ENCODE measurements at regions not wholly inside any gene's neighbourhood (a gene's known extent, or its start where the extent isn't known, plus 50 kb on each side); places are given as distances from the start of the nearest gene placed in this dataset.
"Not testable (repeated sequence)": the region's sequence is repeated elsewhere in the genome, so short reads cannot be mapped to it uniquely, and the experiment has no call there.

DNA sequence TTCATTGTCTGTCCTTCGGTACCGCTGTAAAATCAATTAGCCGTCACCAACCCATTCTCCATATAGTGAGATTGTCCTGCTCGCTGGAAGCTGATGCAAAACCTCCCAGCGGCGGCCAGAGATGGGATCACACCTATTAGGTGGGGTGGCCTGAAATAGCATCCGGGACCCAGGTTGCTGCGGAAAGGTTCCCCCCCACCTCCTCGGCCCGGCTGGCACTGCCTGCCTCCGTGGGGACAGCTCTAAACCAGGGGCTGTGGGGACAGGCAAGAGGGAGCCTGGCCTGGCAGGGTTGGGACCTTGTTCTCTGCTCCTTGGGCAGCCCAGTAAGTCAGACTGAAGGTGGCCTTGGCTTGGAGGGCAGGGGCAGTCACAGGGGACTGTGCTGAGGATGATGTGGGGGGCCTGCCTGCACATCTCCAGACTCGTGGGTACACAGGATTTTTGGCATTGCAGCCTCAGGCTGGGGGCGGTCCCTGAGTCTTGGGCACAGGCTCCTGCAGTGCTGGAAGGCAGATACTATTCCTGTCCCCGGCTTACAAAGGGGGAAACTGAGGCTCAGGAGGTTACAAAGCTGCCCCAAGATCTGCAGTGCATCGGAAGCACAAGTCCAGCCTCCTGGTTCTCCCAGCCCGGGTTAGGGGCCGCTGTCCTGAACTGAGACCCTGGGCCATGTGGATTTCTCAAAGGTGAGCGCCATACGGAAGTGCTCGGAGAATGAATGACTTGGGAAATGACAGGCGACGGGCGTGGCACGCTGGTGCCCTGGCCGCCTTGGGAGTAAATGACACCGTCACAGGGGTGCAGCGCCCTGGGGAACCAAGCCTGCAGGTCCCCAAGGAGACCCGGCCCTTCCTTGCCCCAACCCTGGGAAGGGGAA is 65.6 kb downstream of the UNCX start:
- H3K36me3 ChIP-seq: no peaks in the 10 kb centered on the region
- no peaks in the 10 kb centered on the region for H3K9me3 ChIP-seq
- no peak overlapping the region for H3K4me3 ChIP-seq
- DNase-seq: no peak
- H3K27me3 ChIP-seq: no peaks in the 10 kb centered on the region

DNA sequence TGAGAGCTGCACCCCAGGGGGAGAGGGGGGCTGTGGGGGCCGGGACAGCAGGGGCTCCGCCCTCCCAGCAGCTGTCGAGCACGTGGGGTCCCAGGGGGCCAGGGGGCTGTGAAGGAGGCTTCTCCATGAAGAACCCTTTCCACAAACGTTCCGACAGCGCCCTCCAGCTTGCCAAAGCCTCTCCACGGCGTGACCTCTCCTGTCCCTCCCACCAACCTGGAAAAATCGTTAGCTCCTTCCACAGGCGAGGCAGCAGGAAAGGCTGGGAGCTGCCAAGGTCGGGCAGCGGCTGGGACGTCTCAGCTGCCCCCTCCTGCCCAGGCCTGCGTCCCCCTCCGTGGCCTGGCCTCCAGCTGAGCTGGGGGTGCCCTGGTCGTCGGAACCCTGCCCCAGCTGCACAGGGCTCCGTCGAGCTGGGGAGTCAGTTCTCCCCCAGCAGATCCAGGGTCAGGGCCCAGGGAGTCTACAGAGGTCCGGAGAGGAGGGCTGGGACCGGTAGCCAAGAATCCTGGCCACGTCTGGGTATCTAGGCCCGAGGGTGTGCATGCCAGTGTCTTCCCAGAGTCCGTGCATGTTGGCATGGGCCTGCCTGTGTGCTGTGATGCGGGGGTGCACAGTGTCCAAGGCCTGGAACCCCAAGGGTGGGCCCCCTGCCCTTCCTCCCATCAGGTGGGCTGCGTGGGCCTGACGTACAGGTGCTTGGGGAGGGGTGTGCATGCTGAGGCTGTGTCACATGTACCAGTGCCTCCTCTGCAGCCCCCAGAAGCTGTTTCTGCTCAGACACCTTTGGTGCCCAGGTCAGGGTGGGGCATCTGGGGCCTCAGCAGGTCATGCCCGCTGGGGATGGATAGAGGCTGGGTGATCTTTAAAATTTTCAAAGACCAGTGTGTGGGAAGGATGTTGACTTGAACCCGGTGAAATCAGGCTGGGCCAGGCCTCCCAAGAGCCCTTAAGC is 66.5 kb downstream of the UNCX start:
- DNase-seq: no peak
- Histone ChIP-seq H3K36me3 (no peaks in the 10 kb centered on the region), H3K4me3 (no peak overlapping the region), H3K9me3 (no peaks in the 10 kb centered on the region), H3K27me3 (no peaks in the 10 kb centered on the region)

DNA sequence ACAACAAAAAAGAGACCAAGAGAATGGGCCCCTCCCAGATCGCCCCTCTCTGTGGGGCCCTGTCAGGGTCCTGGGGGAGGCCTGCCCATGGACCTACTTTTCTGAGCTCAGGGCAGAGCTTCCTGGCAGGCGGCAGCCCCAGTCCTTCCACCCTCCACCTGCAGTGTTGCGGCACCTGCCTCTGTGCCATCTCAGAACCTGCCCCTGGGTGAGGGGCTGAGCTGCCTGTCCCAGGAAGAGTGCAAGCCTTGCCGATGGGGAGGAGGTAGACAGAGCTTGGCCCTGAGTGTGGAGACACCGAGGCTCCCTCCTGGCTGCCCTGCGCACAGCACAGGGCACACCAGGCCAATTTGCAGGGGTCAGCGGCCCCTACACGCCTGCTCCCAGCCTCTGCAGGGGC is 67.5 kb downstream of the UNCX start:
- no peaks in the 10 kb centered on the region for H3K27me3 ChIP-seq
- no peak overlapping the region for H3K4me3 ChIP-seq
- no peaks in the 10 kb centered on the region for H3K9me3 ChIP-seq
- DNase-seq: no peak
- no peaks in the 10 kb centered on the region for H3K36me3 ChIP-seq

DNA sequence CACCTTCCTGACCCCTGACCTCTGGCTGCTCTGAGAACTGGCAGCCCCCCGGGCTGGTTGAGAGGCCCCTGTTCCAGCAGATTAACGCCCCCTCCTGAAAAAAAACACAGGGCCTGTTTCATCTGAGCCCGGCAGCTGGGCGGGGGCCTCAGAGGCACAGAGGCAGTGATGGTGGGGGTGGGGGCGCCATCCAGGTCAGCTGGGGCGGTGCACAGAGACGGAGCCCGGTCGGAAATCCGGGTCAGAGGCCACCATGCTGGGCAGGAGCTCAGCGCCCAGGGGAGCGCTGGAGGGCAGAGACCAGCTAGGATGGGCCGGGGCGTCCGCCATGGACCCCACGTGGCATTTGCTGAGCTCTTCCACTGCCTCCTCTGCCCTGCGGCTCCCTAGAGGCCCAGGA is 68.0 kb downstream of the UNCX start:
- no peak for DNase-seq
- H3K27me3 ChIP-seq: no peaks in the 10 kb centered on the region
- no peaks in the 10 kb centered on the region for H3K9me3 ChIP-seq
- no peaks in the 10 kb centered on the region for H3K36me3 ChIP-seq
- H3K4me3 ChIP-seq: no peak overlapping the region

DNA sequence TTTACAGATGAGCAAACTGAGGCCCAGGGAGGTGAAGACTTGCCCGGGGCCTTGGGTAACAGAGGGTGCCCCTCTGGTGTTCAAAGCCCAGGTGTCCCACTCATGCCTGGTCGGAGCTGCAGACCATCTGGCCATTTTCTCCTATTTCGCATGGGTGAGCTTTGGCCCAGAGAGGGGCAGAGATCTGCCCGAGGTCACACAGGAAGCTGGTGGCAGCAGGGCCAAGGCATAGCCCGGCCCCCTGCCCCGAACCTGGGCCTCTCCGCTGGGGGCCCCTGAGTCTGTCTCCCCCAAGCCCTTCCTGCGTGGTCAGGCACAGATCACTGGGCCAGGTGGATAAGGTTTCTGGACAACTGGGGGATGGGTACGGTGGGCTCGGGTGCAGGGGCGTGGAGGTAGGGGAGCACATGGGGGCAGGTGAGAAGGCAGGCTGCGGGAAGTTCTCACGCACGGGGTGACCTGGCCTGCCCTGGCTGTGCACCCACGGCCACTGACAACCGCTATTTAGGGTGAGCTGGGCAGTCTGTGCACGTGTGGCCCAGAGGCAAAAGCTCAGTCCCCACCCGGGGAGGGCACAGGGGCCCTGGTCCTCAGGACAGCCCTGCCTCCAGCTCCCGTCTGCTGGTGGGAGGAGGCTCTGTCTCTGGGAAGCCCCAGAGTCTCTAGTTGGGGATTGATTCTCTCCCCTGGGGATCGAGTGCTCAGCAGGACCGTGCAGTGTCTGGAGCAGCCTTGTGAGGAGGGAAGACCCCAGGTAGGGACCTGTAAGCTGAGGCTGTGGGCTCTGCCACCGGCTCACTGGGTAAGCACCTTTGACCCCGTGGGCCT is 68.6 kb downstream of the UNCX start:
- H3K9me3 ChIP-seq: no peaks in the 10 kb centered on the region
- no peak overlapping the region for H3K4me3 ChIP-seq
- no peak for DNase-seq
- H3K36me3 ChIP-seq: no peaks in the 10 kb centered on the region
- no peaks in the 10 kb centered on the region for H3K27me3 ChIP-seq

DNA sequence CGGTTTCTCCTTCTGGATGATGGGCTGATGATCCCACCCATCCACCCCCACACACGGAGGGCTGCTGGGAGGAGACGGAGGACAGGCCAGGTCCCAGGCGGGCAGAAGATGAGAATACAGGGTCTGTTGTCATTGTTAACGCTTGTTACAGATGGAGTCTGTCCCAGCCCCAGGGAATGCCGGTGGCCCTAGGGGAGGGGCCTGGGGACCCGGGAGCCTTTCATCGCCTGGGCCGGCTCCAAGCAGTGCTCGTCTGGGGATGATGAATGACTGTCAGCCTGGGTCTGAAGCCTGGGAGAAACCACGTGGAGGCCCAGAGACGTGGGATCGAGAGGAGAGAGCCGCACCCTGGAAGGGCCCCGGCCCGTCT is 69.2 kb downstream of the UNCX start:
- H3K27me3 ChIP-seq: no peaks in the 10 kb centered on the region
- no peaks in the 10 kb centered on the region for H3K36me3 ChIP-seq
- H3K4me3 ChIP-seq: no peak overlapping the region
- no peak for DNase-seq
- H3K9me3 ChIP-seq: no peaks in the 10 kb centered on the region

DNA sequence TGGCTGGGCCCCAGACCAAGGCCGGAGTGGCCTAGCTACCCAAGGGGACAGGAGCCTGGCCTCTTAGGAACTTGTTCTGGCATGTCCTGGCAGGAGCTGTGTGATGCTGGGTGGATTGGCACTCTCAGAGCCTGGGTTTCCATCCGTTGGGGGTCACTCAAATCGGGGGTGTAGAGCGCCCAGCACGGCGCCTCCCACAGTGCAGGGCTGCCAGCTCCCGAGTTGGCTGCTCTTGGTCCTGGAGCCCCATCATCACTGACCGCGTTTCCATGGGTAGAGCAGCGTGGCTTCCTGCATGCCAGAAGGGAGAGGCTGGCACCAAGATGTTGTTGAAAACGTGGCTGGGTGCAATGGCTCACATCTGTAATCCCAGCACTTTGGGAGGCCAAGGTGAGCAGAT is 70.3 kb downstream of the UNCX start:
- Histone ChIP-seq H3K36me3 (no peaks in the 10 kb centered on the region), H3K9me3 (no peaks in the 10 kb centered on the region)
- DNase-seq: no peak

DNA sequence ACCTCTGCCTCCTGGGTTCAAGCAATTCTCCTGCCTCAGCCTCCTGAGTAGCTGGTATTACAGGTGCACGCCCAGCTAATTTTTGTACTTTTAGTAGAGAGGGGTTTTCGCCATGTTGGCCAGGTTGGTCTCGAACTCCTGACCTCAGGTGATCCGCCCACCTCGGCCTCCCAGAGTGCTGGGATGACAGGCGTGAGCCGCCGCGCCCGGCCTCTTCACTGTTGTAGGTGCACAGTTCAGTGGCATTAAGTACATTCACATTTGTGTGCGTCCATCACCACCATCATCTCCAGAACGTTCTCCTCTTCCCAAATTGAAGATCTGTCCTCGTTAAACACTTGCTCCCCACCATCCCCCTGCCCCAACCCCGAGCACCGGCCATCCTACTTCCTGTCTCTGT is 71.3 kb downstream of the UNCX start:
- not testable (repeated sequence) for H3K4me3 ChIP-seq, DNase-seq, H3K9me3 ChIP-seq, H3K27me3 ChIP-seq, H3K36me3 ChIP-seq

More for the DNA sequence above, 70.3 kb downstream of the UNCX start:
- H3K27me3 ChIP-seq: no peaks in the 10 kb centered on the region
- no peak overlapping the region for H3K4me3 ChIP-seq

DNA sequence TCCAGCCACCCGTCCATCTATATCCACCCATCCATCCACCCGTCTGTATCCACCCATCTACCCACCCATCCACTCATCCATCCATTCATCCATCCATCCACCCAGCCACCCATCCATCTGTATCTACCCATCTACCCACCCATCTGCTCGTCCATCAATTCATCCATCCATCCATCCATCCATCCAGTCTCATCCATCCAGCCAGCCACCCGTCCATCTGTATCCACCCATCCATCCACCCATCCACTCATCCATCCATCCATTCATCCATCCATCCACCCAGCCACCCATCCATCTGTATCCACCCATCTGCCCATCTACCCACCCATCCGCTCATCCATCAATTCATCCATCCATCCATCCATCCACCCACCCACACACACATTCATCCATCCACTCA is 73.2 kb downstream of the UNCX start:
- Histone ChIP-seq H3K9me3 (no peaks in the 10 kb centered on the region), H3K27me3 (no peaks in the 10 kb centered on the region), H3K36me3 (no peaks in the 10 kb centered on the region), H3K4me3 (no peak overlapping the region)
- no peak for DNase-seq

DNA sequence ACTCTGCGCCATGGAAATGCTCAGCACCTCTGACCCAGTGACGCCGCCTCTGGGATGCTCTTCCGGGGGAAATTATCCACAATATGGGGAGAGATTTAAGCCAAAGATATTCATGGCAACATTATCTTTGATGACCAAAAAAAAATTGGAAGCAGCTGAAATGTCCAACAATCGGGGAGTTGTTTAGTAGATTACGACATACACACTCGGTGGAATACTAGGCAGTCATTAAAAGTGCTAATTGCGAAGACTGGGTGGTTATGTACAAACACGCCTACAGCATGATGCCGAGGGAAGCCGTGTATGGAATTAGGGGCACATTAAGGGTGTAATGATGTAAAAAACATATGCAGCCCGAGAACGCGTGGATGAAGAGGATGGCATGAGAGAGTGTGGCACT is 75.2 kb downstream of the UNCX start:
- no peak for DNase-seq
- no peaks in the 10 kb centered on the region for H3K36me3 ChIP-seq
- H3K4me3 ChIP-seq: no peak overlapping the region
- no peaks in the 10 kb centered on the region for H3K27me3 ChIP-seq
- H3K9me3 ChIP-seq: no peaks in the 10 kb centered on the region

DNA sequence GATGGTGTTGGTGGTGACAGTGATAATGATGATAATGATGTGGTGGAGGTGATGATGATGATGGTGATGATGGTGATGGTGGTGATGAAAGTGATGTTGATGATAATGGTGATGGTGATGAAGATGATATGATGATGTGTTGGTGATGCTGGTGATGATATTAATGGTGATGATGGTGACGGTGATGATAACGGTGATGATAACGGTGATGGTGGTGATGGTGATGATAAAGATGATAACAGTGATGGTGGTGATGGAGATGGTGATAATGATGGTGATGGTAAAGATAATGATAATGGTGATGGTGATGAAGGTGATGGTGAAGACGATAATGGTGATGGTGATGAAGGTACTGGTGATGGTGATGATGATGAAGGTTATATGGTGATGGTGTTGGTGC is 76.6 kb downstream of the UNCX start:
- H3K4me3 ChIP-seq: no peak overlapping the region
- H3K36me3 ChIP-seq: no peaks in the 10 kb centered on the region
- no peak for DNase-seq
- H3K9me3 ChIP-seq: no peaks in the 10 kb centered on the region
- H3K27me3 ChIP-seq: no peaks in the 10 kb centered on the region

DNA sequence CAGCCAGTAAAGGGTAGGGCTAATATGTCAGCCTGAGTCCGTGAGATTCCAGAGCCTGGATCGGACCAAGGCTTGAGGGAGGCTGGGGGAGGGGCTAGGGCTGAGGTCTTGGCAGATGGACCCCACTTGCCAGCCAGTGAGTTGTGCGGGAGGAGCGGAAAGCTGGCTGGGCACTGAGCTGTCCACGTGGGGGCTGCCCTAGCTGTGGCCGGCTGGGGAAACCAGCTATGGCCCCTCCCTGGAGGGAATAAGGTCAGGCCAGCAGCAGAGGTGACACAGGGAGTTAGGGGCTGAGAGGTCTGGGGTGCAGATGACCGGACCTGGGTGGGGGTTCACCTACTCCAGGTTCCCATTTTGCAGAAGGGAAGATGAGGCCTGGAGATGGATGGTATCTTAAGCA is 77.3 kb downstream of the UNCX start:
- Histone ChIP-seq H3K9me3 (no peaks in the 10 kb centered on the region), H3K27me3 (no peaks in the 10 kb centered on the region), H3K36me3 (no peaks in the 10 kb centered on the region), H3K4me3 (no peak overlapping the region)
- no peak for DNase-seq

DNA sequence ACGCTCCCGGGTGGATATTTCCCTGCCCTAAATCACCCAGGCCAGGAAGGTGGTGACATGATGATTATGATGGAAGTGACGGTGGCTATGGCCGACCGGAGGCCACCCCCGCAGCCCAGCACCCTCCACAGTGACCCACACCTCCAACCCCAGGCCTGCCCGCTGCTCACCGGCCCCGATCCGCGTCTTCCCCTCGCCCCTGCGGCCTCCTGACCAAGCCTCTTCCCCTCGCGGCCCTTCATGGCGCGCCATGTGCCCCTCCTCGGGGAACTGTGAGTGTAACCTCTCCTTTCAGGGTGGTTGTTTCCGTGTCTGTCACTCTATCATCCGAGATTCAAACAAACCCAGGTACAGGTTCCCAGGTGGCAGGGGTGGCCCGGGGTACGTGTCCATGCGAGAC is 78.3 kb downstream of the UNCX start:
- no peaks in the 10 kb centered on the region for H3K27me3 ChIP-seq
- no peak for DNase-seq

DNA sequence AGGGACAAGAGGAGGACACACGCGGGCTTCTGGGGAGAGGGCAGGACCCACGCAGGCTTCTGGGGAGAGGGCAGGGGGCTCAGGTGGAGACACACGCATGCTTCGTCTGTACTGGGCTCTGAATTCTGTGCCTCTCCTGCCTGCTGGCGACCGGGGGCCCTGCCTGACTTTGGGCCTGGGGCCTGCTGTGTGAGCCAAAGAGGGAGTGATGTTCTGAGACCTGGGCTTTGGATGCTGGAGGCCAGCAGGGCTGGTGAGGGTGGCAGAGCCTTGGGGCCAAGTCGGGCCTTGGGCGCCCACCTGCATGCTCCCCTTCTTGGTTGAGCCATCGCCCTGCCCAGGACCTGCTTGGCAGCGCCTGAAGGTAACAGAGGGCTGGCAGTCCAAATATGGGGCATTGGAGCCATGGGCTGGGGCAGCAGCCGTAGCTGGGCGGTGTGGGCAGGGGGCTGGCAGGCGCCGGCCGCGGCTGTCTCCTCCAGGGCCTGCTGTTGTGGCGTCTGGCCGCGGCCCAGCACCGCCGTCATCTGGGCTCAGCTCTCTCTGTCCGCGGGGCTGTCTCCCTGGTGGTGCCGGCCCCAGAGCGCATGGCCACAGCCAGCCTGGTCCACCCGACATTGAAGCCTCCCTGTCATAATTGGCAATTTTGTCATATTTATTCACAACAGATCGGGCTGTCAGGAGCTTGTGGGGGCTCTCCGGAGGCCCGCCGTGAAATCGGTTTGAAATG is 78.9 kb downstream of the UNCX start:
- no peak for DNase-seq
- H3K27me3 ChIP-seq: no peaks in the 10 kb centered on the region
- H3K36me3 ChIP-seq: no peaks in the 10 kb centered on the region
- no peaks in the 10 kb centered on the region for H3K9me3 ChIP-seq
- no peak overlapping the region for H3K4me3 ChIP-seq

More for the DNA sequence above, 78.3 kb downstream of the UNCX start:
- H3K4me3 ChIP-seq: no peak overlapping the region
- H3K36me3 ChIP-seq: no peaks in the 10 kb centered on the region
- H3K9me3 ChIP-seq: no peaks in the 10 kb centered on the region

DNA sequence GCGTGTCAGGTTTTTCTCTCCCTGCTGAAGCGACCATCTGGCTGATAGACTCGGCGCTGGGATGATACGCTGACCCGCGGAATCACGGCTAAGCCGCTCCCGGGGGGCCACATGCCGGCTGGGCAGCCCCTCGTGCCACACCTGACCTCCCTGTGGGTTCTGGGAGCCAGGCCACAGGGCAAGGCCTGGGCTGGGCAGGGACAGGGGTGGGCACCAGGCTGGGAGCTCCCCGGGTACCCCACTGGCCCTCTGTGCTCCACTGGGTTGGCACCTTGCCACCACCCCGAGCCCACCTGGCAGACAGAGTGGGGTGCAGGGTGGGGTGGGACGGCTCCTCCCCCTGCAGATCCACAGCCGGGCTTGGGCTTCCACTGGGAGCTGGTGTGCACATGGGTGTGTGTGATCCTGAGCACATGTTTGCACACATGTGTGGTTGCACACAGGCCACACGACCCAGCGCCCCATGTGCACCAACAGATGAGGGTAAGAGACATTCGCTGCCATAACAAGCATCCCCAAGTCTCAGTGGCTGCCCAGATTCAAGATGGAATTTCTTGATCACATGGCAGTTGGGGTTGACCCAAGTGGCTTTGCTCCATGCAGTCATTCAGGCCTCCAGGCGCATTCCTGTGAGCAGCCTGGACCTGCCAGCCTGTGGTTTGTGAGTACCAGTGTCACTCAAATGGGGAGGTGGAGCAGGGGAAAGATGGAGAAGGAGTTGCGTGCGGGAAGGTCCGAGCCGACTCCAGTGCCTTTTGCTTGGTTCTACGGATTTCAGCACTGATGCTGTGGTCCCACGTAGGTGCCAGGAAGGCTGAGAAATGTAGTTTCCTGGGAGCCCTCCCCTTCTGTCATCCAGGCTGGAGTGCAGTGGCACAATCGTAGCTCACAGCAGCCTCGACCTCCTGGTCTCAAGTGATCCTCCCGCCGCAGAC is 79.7 kb downstream of the UNCX start:
- Histone ChIP-seq H3K27me3 (no peaks in the 10 kb centered on the region), H3K36me3 (no peaks in the 10 kb centered on the region), H3K9me3 (no peaks in the 10 kb centered on the region), H3K4me3 (no peak overlapping the region)
- DNase-seq: no peak

Data from MG63 (cell line).